ENCODE measurements at regions not wholly inside any gene's neighbourhood (a gene's known extent, or its start where the extent isn't known, plus 50 kb on each side); places are given as distances from the start of the nearest gene placed in this dataset.
"Not testable (repeated sequence)": the region's sequence is repeated elsewhere in the genome, so short reads cannot be mapped to it uniquely, and the experiment has no call there.

DNA sequence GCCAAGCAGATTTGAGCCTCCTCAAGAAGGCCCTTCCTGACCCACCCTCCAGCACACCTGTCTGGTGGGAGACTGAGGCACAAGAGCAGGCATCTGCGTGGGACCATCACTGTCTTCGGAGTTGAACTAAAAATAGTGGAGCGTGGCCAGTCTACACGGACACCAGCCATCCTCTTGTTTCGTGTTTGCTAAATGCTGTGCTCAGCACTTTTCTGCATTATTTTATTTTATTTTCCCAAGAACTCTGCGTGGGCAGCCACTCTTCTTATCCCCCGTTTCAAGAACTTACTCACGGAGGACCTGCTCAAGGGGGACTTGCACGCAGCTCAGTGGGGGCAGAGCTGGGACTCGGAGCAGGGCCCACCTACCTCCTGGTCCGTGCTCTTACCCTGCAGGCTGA lies 60.8 kb downstream of the SOCS3 start:
- Histone ChIP-seq H3K4me1 (ENCODE audit: insufficient read depth, poor library complexity, severe bottlenecking) (peaks cover 30% of the 10 kb centered on the region), H3K27ac (ENCODE audit: poor library complexity, severe bottlenecking) (no peak overlapping the region), H3K27me3 (ENCODE audit: insufficient read depth, poor library complexity, severe bottlenecking) (no peaks in the 10 kb centered on the region), H3K36me3 (ENCODE audit: low read depth) (no peaks in the 10 kb centered on the region), H3K4me3 (ENCODE audit: severe bottlenecking) (no peak overlapping the region), H3K9me3 (ENCODE audit: severe bottlenecking) (no peaks in the 10 kb centered on the region)
- no peak for DNase-seq (ENCODE audit: low spot score)
- no peak for ATAC-seq (ENCODE audit: low read depth)
- TF ChIP-seq, protein P1, sequence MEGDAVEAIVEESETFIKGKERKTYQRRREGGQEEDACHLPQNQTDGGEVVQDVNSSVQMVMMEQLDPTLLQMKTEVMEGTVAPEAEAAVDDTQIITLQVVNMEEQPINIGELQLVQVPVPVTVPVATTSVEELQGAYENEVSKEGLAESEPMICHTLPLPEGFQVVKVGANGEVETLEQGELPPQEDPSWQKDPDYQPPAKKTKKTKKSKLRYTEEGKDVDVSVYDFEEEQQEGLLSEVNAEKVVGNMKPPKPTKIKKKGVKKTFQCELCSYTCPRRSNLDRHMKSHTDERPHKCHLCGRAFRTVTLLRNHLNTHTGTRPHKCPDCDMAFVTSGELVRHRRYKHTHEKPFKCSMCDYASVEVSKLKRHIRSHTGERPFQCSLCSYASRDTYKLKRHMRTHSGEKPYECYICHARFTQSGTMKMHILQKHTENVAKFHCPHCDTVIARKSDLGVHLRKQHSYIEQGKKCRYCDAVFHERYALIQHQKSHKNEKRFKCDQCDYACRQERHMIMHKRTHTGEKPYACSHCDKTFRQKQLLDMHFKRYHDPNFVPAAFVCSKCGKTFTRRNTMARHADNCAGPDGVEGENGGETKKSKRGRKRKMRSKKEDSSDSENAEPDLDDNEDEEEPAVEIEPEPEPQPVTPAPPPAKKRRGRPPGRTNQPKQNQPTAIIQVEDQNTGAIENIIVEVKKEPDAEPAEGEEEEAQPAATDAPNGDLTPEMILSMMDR (IDR thresholded peaks at IDR 0.05; ENCODE audit: poor library complexity, severe bottlenecking): no peak

DNA sequence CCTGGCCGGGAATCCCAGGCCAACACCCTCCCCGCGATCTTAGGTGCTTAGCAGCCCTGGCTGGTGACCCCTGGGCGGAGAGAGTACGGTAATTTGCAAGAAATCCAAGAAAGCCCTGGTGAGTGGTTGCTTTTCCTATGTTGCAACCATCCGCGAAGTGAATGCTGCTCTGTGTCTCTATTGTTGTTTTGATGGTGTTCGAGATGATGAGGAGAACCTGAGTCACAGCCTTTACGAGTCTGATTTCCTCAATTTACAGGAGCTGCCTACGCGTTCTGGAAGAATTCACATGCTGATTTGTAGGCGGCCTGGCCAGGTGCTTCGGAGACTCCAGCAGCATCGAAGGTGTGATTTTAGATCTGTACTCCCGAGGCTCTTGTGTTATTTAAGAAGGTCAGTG lies 63.3 kb downstream of the TMEM235 start:
- no peaks in the 10 kb centered on the region for H3K27me3 ChIP-seq (ENCODE audit: insufficient read depth, poor library complexity, severe bottlenecking)

GRCh38 chr17:78294356-78294755 lies 62.9 kb downstream of the TMEM235 start:
- Histone ChIP-seq H3K9me3 (ENCODE audit: severe bottlenecking) (no peaks in the 10 kb centered on the region), H3K4me3 (ENCODE audit: severe bottlenecking) (no peak overlapping the region), H3K27ac (ENCODE audit: poor library complexity, severe bottlenecking) (peak overlapping the region; percentile 53), H3K36me3 (ENCODE audit: low read depth) (no peaks in the 10 kb centered on the region), H3K27me3 (ENCODE audit: insufficient read depth, poor library complexity, severe bottlenecking) (no peaks in the 10 kb centered on the region), H3K4me1 (ENCODE audit: insufficient read depth, poor library complexity, severe bottlenecking) (peaks cover 14% of the 10 kb centered on the region)
- DNase-seq (ENCODE audit: low spot score): no peak
- peak; percentile 6 for ATAC-seq (ENCODE audit: low read depth)
- TF ChIP-seq, protein P1 (IDR thresholded peaks at IDR 0.05; ENCODE audit: poor library complexity, severe bottlenecking): no peak

More for the DNA sequence above, 63.3 kb downstream of the TMEM235 start:
- Histone ChIP-seq H3K4me1 (ENCODE audit: insufficient read depth, poor library complexity, severe bottlenecking) (peaks cover 16% of the 10 kb centered on the region), H3K27ac (ENCODE audit: poor library complexity, severe bottlenecking) (peak overlapping the region; percentile 53), H3K9me3 (ENCODE audit: severe bottlenecking) (no peaks in the 10 kb centered on the region), H3K36me3 (ENCODE audit: low read depth) (no peaks in the 10 kb centered on the region), H3K4me3 (ENCODE audit: severe bottlenecking) (no peak overlapping the region)
- peak; percentile 91 for ATAC-seq (ENCODE audit: low read depth)
- TF ChIP-seq, protein P1 (IDR thresholded peaks at IDR 0.05; ENCODE audit: poor library complexity, severe bottlenecking): no peak
- DNase-seq (ENCODE audit: low spot score): no peak

DNA sequence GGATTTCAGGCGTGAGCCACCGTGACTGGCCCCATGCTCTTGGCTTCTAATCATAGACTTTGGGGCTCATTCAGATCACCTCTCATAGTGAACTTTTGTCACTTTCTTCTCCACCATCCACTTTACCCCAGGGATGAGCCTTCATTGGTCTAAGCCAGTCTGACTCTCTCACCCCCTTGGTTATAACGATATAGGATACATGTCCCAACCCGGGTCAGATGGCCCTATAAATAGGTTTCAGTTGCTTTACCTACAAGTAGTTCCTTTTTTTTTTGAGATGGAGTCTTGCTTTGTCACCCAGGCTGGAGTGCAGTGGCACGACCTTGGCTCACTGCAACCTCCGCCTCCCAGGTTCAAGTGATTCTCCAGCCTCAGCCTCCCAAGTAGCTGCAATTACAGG lies 61.7 kb downstream of the TMEM235 start:
- not testable (repeated sequence) for H3K36me3 ChIP-seq (ENCODE audit: low read depth); DNase-seq (ENCODE audit: low spot score); H3K27me3 ChIP-seq (ENCODE audit: insufficient read depth, poor library complexity, severe bottlenecking); ATAC-seq (ENCODE audit: low read depth); H3K27ac ChIP-seq (ENCODE audit: poor library complexity, severe bottlenecking); H3K4me3 ChIP-seq (ENCODE audit: severe bottlenecking); H3K9me3 ChIP-seq (ENCODE audit: severe bottlenecking)
- H3K4me1 ChIP-seq (ENCODE audit: insufficient read depth, poor library complexity, severe bottlenecking): peaks cover 14% of the 10 kb centered on the region

DNA sequence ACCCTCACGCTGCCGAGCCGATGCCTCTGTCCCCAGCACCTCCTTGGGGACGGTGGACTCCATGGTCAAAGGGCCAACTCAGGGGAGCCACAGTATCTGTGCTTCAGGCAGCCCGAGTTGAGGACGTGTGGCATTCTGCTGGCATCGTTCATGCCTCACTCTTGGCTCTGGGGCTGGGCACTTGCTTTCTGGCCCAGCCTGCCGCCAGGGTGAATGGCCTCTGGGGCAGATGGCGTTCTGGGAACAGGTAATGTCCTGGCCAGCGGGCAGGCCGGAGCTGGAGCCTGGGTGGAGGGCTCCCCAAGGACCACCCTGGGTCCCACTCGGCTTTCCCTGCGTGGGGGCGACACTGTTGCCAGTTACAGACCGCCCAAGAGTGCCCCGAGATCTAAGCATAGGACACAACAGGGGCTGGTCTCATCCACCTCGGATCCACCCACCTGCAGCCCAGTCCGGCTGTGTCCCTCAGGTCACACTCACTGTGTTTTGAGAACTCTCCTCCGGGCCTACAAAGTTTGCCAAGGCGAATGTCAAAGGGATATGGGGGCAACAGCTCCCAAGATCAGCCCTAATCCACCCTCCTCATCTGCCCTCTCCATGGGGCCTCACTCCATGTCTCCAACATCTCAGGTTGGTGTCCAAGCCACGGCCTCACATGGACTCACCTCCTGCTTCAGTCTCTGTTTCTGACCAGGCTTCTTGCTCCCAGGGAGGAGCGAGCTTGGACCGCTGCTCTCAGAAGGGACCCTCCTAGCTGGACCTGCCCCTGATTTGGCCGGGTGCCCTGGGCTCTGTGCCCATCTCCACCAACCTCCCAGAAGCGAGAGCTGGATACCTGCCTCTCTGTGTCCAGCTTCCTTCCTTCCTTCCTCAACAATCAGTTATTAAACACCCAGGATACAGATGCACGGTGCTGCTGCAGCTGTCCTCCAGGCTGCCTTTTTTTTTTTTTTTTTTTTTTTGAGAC lies 60.8 kb downstream of the TMEM235 start:
- Histone ChIP-seq H3K27me3 (ENCODE audit: insufficient read depth, poor library complexity, severe bottlenecking) (no peaks in the 10 kb centered on the region), H3K4me1 (ENCODE audit: insufficient read depth, poor library complexity, severe bottlenecking) (peaks cover 14% of the 10 kb centered on the region)
- DNase-seq (ENCODE audit: low spot score): peak; percentile 58

More for the DNA sequence above, 60.8 kb downstream of the TMEM235 start:
- no peaks in the 10 kb centered on the region for H3K9me3 ChIP-seq (ENCODE audit: severe bottlenecking)
- no peak overlapping the region for H3K4me3 ChIP-seq (ENCODE audit: severe bottlenecking)
- H3K27ac ChIP-seq (ENCODE audit: poor library complexity, severe bottlenecking): no peak overlapping the region
- ATAC-seq (ENCODE audit: low read depth): no peak
- no peaks in the 10 kb centered on the region for H3K36me3 ChIP-seq (ENCODE audit: low read depth)
- TF ChIP-seq, protein P1 (IDR thresholded peaks at IDR 0.05; ENCODE audit: poor library complexity, severe bottlenecking): no peak

Data from RWPE2 (cell line).